ENCODE measurements at regions not wholly inside any gene's neighbourhood (a gene's known extent, or its start where the extent isn't known, plus 50 kb on each side); places are given as distances from the start of the nearest gene placed in this dataset.

DNA sequence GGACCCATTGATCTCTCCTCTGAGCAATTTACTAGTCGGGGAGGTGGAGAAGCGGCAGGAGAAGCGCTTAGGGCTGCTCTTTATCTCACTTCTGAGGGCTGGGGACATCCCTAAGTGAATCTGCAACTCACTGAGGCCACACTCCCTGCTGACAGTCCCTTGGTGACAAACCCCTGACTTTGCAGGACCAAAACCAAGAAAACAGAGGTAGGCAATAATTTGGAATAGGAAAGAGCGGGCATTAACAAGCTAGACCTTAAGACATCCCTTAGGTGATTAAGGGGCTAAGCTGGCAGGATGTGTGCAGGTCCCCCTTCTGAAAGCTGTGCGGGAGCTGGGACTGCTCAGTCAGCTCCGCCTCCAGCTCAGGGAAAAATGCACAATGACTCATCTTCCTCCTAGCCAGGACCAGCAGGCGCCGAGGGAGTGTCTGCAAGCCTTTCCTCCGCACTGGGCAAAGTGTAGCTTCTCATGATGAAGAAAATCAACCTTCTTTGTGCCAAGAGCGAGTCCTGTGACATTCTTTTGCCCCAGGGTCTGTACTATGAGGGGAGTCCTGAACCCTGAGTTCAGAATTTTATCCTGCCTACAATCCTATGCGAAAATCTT, 63.3 kb downstream of the BOD1L2 start:
- no peaks in the 10 kb centered on the region for H3K27me3 ChIP-seq
- no peak overlapping the region for H3K4me3 ChIP-seq
- H3K4me1 ChIP-seq: peaks cover 7% of the 10 kb centered on the region
- peak; percentile 64 for DNase-seq
- H3K36me3 ChIP-seq: no peaks in the 10 kb centered on the region
- H3K9ac ChIP-seq (ENCODE audit: low read depth in 2 of 2, low read length in 2 of 2): no peak overlapping the region
- TF ChIP-seq, protein P1, sequence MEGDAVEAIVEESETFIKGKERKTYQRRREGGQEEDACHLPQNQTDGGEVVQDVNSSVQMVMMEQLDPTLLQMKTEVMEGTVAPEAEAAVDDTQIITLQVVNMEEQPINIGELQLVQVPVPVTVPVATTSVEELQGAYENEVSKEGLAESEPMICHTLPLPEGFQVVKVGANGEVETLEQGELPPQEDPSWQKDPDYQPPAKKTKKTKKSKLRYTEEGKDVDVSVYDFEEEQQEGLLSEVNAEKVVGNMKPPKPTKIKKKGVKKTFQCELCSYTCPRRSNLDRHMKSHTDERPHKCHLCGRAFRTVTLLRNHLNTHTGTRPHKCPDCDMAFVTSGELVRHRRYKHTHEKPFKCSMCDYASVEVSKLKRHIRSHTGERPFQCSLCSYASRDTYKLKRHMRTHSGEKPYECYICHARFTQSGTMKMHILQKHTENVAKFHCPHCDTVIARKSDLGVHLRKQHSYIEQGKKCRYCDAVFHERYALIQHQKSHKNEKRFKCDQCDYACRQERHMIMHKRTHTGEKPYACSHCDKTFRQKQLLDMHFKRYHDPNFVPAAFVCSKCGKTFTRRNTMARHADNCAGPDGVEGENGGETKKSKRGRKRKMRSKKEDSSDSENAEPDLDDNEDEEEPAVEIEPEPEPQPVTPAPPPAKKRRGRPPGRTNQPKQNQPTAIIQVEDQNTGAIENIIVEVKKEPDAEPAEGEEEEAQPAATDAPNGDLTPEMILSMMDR (IDR thresholded peaks at IDR 0.05): no peak
- intact Hi-C loops (cut with DNase I): no loop called here
- H3K9me3 ChIP-seq: no peaks in the 10 kb centered on the region
- H3K27ac ChIP-seq: peak overlapping the region; percentile 38

DNA sequence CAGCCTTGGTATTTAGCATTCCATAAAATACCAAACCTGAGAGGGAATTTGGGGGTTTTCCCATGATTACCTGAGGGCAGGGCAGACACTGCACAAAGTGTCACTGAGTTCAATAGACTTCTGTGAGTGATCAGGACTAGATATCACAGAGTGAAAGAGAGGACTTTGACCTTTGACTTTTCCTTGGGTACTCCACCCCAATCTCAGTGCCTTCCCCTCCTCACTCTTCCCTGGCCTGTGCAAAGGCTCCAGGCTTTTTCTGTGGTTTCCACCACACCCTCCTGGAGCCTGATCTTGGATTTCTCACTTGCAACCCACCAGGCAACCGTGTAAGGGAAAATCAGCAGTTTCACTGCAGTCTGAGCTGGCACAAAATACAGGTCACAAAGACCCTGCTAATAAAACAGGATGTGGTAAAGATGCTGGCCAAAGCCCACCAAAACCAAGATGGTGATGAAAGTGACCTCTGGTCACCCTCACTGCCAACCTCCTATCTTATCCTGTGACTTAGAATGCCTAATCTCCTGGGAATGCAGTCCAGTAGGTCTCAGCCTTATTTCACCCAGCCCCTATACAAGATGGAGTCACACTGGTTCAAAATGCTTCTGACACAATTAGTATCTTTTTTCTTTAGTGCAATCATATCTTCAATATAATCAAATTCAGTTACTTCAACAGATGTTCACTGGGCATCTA, 64.0 kb downstream of the BOD1L2 start:
- H3K4me1 ChIP-seq: peaks cover 7% of the 10 kb centered on the region
- no peaks in the 10 kb centered on the region for H3K9me3 ChIP-seq
- peak; percentile 21 for DNase-seq
- no peak overlapping the region for H3K9ac ChIP-seq (ENCODE audit: low read depth in 2 of 2, low read length in 2 of 2)
- TF ChIP-seq, protein P1 (IDR thresholded peaks at IDR 0.05): no peak
- peak overlapping the region; percentile 38 for H3K27ac ChIP-seq
- H3K36me3 ChIP-seq: no peaks in the 10 kb centered on the region
- intact Hi-C loops (cut with DNase I): no loop called here
- no peak overlapping the region for H3K4me3 ChIP-seq
- H3K27me3 ChIP-seq: no peaks in the 10 kb centered on the region

DNA sequence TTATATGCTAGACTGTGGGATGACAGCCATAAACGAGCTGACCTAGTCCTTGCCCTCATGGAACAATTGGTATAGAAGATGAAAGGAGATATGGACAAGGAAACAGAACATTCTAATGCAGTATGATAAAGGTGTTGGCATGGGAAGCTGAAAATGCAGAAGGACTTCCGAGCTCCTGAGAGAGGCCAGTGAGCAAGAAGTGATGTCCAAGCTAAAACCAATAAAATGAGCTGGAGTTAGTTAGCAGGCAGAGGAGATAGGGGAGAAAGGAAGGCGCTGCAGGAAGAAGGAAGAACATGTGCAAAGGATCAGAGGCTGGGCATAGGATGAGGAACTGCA, 64.5 kb downstream of the BOD1L2 start:
- TF ChIP-seq, protein P1 (IDR thresholded peaks at IDR 0.05): no peak
- intact Hi-C loops (cut with DNase I): no loop called here
- no peaks in the 10 kb centered on the region for H3K27me3 ChIP-seq

DNA sequence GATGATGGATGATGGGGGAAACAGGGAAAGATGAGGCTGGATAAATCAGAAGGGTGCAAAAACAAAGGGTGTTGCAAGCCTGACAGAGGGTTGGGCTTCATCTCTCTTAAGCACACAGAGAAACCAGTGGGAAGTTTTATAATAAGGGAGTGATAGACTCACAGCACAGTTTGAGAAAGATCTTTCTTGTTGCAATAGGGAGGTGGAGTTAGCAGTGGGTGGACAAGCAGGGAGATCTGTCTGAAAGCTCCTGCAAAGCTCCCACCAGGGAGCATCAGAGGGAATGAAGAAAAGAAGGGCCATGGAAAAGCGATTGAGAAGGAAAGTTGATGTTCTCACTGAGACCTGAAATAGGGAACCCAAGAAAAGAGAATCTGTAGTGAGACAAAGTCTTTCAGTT, 64.9 kb downstream of the BOD1L2 start:
- TF ChIP-seq, protein P1 (IDR thresholded peaks at IDR 0.05): no peak
- H3K9ac ChIP-seq (ENCODE audit: low read depth in 2 of 2, low read length in 2 of 2): no peak overlapping the region
- H3K9me3 ChIP-seq: no peaks in the 10 kb centered on the region
- H3K27ac ChIP-seq: no peak overlapping the region
- no peak for DNase-seq
- intact Hi-C loops (cut with DNase I): no loop called here
- no peak overlapping the region for H3K4me3 ChIP-seq
- no peaks in the 10 kb centered on the region for H3K36me3 ChIP-seq
- peaks cover 7% of the 10 kb centered on the region for H3K4me1 ChIP-seq
- H3K27me3 ChIP-seq: no peaks in the 10 kb centered on the region

More for the DNA sequence above, 64.5 kb downstream of the BOD1L2 start:
- Histone ChIP-seq H3K9ac (ENCODE audit: low read depth in 2 of 2, low read length in 2 of 2) (no peak overlapping the region), H3K36me3 (no peaks in the 10 kb centered on the region), H3K9me3 (no peaks in the 10 kb centered on the region), H3K4me1 (peaks cover 7% of the 10 kb centered on the region), H3K4me3 (no peak overlapping the region), H3K27ac (no peak overlapping the region)
- no peak for DNase-seq

DNA sequence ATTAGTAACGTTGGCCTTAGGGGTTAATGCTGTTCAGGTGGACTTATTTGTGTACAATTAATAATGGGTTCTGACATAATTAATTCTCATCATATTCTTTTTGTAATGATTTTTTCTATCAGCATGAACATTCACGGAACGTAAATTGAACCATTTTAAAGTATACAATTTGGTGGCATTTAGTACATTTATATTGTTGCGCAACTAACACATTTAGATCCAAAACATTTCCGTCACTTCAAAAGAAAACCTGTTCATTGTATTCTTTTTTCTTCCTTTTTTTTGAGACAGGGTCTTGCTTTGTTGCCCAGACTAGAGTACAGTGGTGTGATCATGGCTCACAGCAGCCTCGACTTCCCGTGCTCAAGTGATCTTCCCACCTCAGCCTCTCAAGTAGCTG, 65.8 kb downstream of the BOD1L2 start:
- Histone ChIP-seq H3K4me1 (peaks cover 7% of the 10 kb centered on the region), H3K27ac (no peak overlapping the region), H3K9ac (ENCODE audit: low read depth in 2 of 2, low read length in 2 of 2) (no peak overlapping the region), H3K27me3 (no peaks in the 10 kb centered on the region), H3K9me3 (no peaks in the 10 kb centered on the region), H3K36me3 (no peaks in the 10 kb centered on the region), H3K4me3 (no peak overlapping the region)
- DNase-seq: no peak
- intact Hi-C loops (cut with DNase I): no loop called here
- TF ChIP-seq, protein P1 (IDR thresholded peaks at IDR 0.05): no peak

Data from colonic mucosa (tissue), 4 donors.